Astrocyte (in vitro differentiated cells and primary cell): ENCODE measurements at regions not wholly inside any gene's neighbourhood (a gene's known extent, or its start where the extent isn't known, plus 50 kb on each side); places are given as distances from the start of the nearest gene placed in this dataset.

Experiments
- DNase-seq: peaks from one replicate; pipeline ENCODE4 v3.0.0-alpha.2; 2010; ENCODE audit warnings: low read depth
- FAIRE-seq: peaks from 2 replicates; lab custom pipeline; 2011; peaks lifted over from hg19 to GRCh38; lab: Jason Lieb, UNC
- H2AFZ ChIP-seq: 2 replicates; pipeline ENCODE4 v1.6.0; 2012; ENCODE audit warnings: low read depth, low read length, inconsistent platforms
- H3K27ac ChIP-seq: 2 replicates; pipeline ENCODE4 v1.5.1; 2011; ENCODE audit warnings: low read depth, low read length, inconsistent platforms
- H3K27me3 ChIP-seq: 2 replicates; pipeline ENCODE4 v1.6.0; 2011; ENCODE audit warnings: low read length, inconsistent platforms; ENCODE audit not compliant: insufficient read depth
- H3K36me3 ChIP-seq: 2 replicates; pipeline ENCODE4 v1.5.1; 2011; ENCODE audit warnings: low read length, inconsistent platforms; ENCODE audit not compliant: insufficient read depth
- H3K4me1 ChIP-seq: 2 replicates; pipeline ENCODE4 v1.5.1; 2011; ENCODE audit warnings: low read length, inconsistent platforms; ENCODE audit not compliant: insufficient read depth
- H3K4me2 ChIP-seq: 2 replicates; pipeline ENCODE4 v1.6.0; 2012; ENCODE audit warnings: low read length, inconsistent platforms
- H3K4me3 ChIP-seq: 2 replicates; pipeline ENCODE4 v1.5.1; 2011; ENCODE audit warnings: low read depth, mild to moderate bottlenecking, low read length, inconsistent platforms; ENCODE audit not compliant: insufficient read depth
- H3K79me2 ChIP-seq: 2 replicates; pipeline ENCODE4 v1.6.0; 2012; ENCODE audit warnings: mild to moderate bottlenecking, low read length, inconsistent platforms; ENCODE audit not compliant: insufficient read depth
- H3K9ac ChIP-seq: 2 replicates; pipeline ENCODE4 v1.6.0; 2012; ENCODE audit warnings: mild to moderate bottlenecking, low read length, inconsistent platforms
- H3K9me3 ChIP-seq: 2 replicates; pipeline ENCODE4 v1.5.1; 2012; ENCODE audit warnings: low read depth, mild to moderate bottlenecking, low read length, inconsistent platforms; ENCODE audit not compliant: insufficient read depth
- H4K20me1 ChIP-seq: 2 replicates; pipeline ENCODE4 v1.6.0; 2012; ENCODE audit warnings: low read length, inconsistent platforms; ENCODE audit not compliant: insufficient read depth
- H3K27ac Mint-ChIP-seq: one replicate; pipeline ENCODE4 v1.8.0; 2021; ENCODE audit warnings: mild to moderate bottlenecking, mixed read lengths; ENCODE audit not compliant: unreplicated experiment
- H3K27me3 Mint-ChIP-seq: one replicate; pipeline ENCODE4 v1.8.0; 2021; ENCODE audit warnings: low read depth, mixed read lengths; ENCODE audit not compliant: unreplicated experiment
- H3K36me3 Mint-ChIP-seq: one replicate; pipeline ENCODE4 v1.8.0; 2021; ENCODE audit warnings: low read depth, mixed read lengths; ENCODE audit not compliant: unreplicated experiment
- H3K4me1 Mint-ChIP-seq: one replicate; pipeline ENCODE4 v1.8.0; 2021; ENCODE audit warnings: low read depth, mixed read lengths; ENCODE audit not compliant: unreplicated experiment
- H3K4me3 Mint-ChIP-seq: one replicate; pipeline ENCODE4 v1.8.0; 2021; ENCODE audit warnings: mild to moderate bottlenecking, moderate library complexity, mixed read lengths; ENCODE audit not compliant: unreplicated experiment
- H3K9me3 Mint-ChIP-seq: one replicate; pipeline ENCODE4 v1.8.0; 2021; ENCODE audit warnings: mild to moderate bottlenecking, mixed read lengths; ENCODE audit not compliant: unreplicated experiment
- EZH2 ChIP-seq: IDR thresholded peaks from 2 replicates; pipeline ENCODE4 v1.6.1; 2012; ENCODE audit warnings: mild to moderate bottlenecking, low read length, inconsistent platforms; ENCODE audit not compliant: insufficient read depth
- TF ChIP-seq, protein P1 (sequence below): IDR thresholded peaks from 2 replicates; pipeline ENCODE4 v1.5.1; 2011; ENCODE audit warnings: low read depth, mild to moderate bottlenecking, inconsistent platforms, low read length, moderate library complexity; ENCODE audit not compliant: insufficient read depth

DNA sequence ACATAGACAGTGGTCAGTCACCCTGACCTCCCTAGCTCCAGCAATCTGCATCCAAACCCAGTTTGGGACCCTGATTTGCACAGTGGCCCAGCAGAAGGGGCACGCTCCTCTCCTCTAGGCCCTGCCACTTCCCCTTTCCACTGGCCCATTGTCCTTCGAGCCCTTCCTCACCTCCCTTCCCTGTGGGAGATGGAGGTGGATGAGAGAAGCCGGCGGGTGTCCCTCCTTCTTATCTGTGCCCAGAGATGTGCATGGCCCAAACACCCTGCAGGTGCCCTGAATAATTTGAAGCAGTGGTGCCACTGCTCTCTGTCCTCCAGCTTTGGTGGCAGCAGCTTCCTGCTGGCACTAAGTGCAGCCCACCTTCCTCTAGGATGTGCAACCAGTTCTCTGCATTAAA is 140.0 kb downstream of the BARX1 start:
- Mint-ChIP-seq H3K27me3 (peaks cover 60% of the 10 kb centered on the region), H3K36me3 (no peaks in the 10 kb centered on the region), H3K4me3 (no peak overlapping the region), H3K9me3 (peaks cover 7% of the 10 kb centered on the region), H3K27ac (no peak overlapping the region), H3K4me1 (no peaks in the 10 kb centered on the region)
- Histone ChIP-seq H2AFZ (no peak overlapping the region), H4K20me1 (no peaks in the 10 kb centered on the region), H3K36me3 (no peaks in the 10 kb centered on the region), H3K27ac (no peak overlapping the region), H3K9ac (no peak overlapping the region), H3K4me1 (no peaks in the 10 kb centered on the region), H3K9me3 (no peaks in the 10 kb centered on the region), H3K27me3 (no peaks in the 10 kb centered on the region), H3K79me2 (no peaks in the 10 kb centered on the region), H3K4me3 (no peak overlapping the region), H3K4me2 (no peak overlapping the region)
- FAIRE-seq = no peak
- TF ChIP-seq EZH2 = no peak
- TF ChIP-seq, protein P1, sequence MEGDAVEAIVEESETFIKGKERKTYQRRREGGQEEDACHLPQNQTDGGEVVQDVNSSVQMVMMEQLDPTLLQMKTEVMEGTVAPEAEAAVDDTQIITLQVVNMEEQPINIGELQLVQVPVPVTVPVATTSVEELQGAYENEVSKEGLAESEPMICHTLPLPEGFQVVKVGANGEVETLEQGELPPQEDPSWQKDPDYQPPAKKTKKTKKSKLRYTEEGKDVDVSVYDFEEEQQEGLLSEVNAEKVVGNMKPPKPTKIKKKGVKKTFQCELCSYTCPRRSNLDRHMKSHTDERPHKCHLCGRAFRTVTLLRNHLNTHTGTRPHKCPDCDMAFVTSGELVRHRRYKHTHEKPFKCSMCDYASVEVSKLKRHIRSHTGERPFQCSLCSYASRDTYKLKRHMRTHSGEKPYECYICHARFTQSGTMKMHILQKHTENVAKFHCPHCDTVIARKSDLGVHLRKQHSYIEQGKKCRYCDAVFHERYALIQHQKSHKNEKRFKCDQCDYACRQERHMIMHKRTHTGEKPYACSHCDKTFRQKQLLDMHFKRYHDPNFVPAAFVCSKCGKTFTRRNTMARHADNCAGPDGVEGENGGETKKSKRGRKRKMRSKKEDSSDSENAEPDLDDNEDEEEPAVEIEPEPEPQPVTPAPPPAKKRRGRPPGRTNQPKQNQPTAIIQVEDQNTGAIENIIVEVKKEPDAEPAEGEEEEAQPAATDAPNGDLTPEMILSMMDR = no peak
- no peak for DNase-seq

DNA sequence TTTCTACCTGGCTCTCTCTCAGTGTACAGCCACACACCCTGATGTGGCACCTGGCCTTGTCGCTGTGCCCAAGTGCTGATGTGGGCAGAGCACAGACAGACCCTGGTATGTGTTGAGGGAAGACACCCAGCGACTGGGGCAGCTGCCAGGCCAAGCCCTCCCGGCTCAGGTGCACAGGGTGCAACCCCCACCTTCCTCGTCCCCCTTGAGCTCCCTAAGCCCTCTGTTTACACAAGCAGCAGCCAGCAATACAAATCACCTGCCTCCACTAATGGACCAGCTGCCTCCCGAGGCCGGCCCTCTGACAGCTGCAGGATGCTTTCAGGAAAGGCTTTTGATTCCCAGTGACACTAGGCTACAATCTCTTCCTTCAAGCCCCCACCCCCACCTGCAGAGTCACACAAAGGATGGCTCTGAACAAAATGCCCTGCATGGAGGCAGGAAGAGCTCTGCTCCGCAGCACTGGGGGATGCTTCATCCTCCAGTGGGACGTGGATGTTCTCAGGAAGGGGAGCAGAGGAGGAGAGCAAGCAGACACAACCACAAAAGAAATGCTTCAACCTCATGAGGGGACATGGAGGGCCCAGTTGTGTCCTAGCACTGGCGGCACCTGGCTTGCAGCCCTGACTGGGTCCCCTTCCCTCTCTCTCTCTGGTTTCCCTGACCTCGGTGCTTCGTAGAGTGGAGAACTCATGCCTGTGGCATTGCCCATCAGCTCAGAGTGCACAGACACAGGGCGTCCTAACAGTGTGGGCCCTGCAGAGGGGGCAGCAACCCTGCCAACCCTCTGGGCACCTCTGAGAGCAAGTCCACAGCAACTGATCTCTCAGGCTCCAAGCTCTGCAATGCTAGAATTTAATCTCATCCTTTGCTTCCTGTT is 140.8 kb downstream of the BARX1 start:
- no peak overlapping the region for H3K27ac ChIP-seq
- H3K27me3 ChIP-seq = no peaks in the 10 kb centered on the region
- no peaks in the 10 kb centered on the region for H3K36me3 Mint-ChIP-seq
- no peaks in the 10 kb centered on the region for H3K4me1 Mint-ChIP-seq
- no peaks in the 10 kb centered on the region for H3K4me1 ChIP-seq
- no peaks in the 10 kb centered on the region for H3K36me3 ChIP-seq
- H3K9ac ChIP-seq = no peak overlapping the region
- no peak overlapping the region for H3K4me2 ChIP-seq
- no peak overlapping the region for H2AFZ ChIP-seq
- no peaks in the 10 kb centered on the region for H3K9me3 ChIP-seq
- FAIRE-seq = no peak
- H3K79me2 ChIP-seq = no peaks in the 10 kb centered on the region
- H3K4me3 ChIP-seq = no peak overlapping the region
- no peak for TF ChIP-seq EZH2
- TF ChIP-seq, protein P1 = no peak
- no peak overlapping the region for H3K27ac Mint-ChIP-seq
- H3K9me3 Mint-ChIP-seq = peaks cover 7% of the 10 kb centered on the region
- no peak overlapping the region for H3K4me3 Mint-ChIP-seq
- no peaks in the 10 kb centered on the region for H4K20me1 ChIP-seq
- H3K27me3 Mint-ChIP-seq = peaks cover 53% of the 10 kb centered on the region
- no peak for DNase-seq
